ENCODE measurements at regions not wholly inside any gene's neighbourhood (a gene's known extent, or its start where the extent isn't known, plus 50 kb on each side); places are given as distances from the start of the nearest gene placed in this dataset.

DNA sequence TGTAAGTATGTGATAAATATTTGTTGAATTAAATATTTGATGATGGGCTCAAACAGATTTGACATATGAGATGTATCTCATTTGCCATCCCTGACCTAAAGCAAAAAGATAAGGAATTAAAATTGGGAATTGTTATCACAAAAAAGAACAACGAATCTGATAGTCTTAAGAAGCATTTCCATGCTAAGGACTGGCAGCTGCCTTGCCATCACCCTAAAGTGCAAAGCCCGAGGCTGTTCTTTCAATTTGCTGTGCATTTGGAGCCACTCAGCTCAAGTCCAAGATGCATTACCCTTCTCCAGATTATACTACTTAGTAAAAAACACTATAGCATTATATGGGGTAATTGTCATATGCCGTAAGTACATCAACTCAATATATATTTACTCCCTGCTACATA lies 618.3 kb upstream of the CLINT1 start:
- intact Hi-C loops (cut with DNase I; ENCODE audit: low total_unique reads), result no loop called here
- Histone ChIP-seq H3K27ac (no peak overlapping the region), H3K27me3 (no peaks in the 10 kb centered on the region), H3K4me1 (peaks cover 7% of the 10 kb centered on the region), H3K4me3 (no peak overlapping the region), H3K9me3 (no peaks in the 10 kb centered on the region), H3K36me3 (ENCODE audit: low read depth, missing control alignments) (no peaks in the 10 kb centered on the region)
- no peak for DNase-seq
- 85 to 93% methylated on average over 3 of the region's 3 CpGs for WGBS, 2 donors
- no peak for TF ChIP-seq POLR2A (IDR thresholded peaks at IDR 0.05)
- TF ChIP-seq, protein P1, sequence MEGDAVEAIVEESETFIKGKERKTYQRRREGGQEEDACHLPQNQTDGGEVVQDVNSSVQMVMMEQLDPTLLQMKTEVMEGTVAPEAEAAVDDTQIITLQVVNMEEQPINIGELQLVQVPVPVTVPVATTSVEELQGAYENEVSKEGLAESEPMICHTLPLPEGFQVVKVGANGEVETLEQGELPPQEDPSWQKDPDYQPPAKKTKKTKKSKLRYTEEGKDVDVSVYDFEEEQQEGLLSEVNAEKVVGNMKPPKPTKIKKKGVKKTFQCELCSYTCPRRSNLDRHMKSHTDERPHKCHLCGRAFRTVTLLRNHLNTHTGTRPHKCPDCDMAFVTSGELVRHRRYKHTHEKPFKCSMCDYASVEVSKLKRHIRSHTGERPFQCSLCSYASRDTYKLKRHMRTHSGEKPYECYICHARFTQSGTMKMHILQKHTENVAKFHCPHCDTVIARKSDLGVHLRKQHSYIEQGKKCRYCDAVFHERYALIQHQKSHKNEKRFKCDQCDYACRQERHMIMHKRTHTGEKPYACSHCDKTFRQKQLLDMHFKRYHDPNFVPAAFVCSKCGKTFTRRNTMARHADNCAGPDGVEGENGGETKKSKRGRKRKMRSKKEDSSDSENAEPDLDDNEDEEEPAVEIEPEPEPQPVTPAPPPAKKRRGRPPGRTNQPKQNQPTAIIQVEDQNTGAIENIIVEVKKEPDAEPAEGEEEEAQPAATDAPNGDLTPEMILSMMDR (IDR thresholded peaks at IDR 0.05), result no peak

DNA sequence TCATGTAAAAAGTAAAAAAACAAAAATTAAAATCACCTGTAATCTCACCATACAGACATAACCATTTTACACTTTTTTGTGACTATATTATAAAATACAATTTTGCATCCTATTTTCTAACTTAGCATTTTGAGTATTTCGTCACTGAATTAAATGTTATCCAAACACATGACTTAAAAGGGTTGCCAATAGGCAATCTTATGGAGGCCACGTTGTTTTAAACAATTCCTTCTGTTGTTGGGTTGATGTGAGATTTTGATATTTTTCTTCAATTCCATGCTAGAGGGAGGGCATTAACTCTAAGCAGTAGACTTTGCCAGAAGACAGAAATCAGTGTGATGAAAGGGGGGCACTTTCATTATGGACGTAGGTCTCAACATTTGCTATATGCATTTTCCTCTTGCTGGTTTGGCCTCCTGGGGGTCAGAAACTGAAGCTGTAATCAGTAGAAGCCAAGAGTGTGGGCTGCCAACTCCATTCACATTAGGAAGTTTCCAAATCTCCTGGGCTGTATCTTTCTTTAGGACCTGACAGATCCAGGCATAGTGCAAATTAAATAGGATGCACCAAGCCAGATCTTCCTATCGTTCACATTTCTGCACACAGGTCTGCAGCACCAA lies 614.2 kb upstream of the CLINT1 start:
- TF ChIP-seq, protein P1 (IDR thresholded peaks at IDR 0.05), result no peak
- no peak for TF ChIP-seq POLR2A (IDR thresholded peaks at IDR 0.05)
- no peak overlapping the region for H3K27ac ChIP-seq
- H3K4me3 ChIP-seq, result no peak overlapping the region
- no peaks in the 10 kb centered on the region for H3K4me1 ChIP-seq
- no peaks in the 10 kb centered on the region for H3K36me3 ChIP-seq (ENCODE audit: low read depth, missing control alignments)
- no peaks in the 10 kb centered on the region for H3K27me3 ChIP-seq
- intact Hi-C loops (cut with DNase I; ENCODE audit: low total_unique reads), result no loop called here
- 66 to 70% methylated on average over 4 of the region's 4 CpGs for WGBS, 2 donors
- DNase-seq, result no peak
- H3K9me3 ChIP-seq, result no peaks in the 10 kb centered on the region

- Histone ChIP-seq H3K4me3 (no peak overlapping the region), H3K9me3 (no peaks in the 10 kb centered on the region), H3K27ac (no peak overlapping the region), H3K27me3 (no peaks in the 10 kb centered on the region), H3K36me3 (ENCODE audit: low read depth, missing control alignments) (no peaks in the 10 kb centered on the region), H3K4me1 (no peaks in the 10 kb centered on the region)
- intact Hi-C loops (cut with DNase I; ENCODE audit: low total_unique reads), result no loop called here
- DNase-seq, result no peak
- 45 to 62% methylated on average over 2 of the region's 2 CpGs for WGBS, 2 donors
- TF ChIP-seq, protein P1 (IDR thresholded peaks at IDR 0.05), result no peak
- TF ChIP-seq POLR2A (IDR thresholded peaks at IDR 0.05), result no peak
These were observed 612.6 kb upstream of the CLINT1 start for GRCh38 chr5:158471535-158471924.

- Histone ChIP-seq H3K4me1 (no peaks in the 10 kb centered on the region), H3K36me3 (ENCODE audit: low read depth, missing control alignments) (no peaks in the 10 kb centered on the region), H3K27me3 (no peaks in the 10 kb centered on the region), H3K4me3 (no peak overlapping the region), H3K27ac (no peak overlapping the region), H3K9me3 (no peaks in the 10 kb centered on the region)
- TF ChIP-seq POLR2A (IDR thresholded peaks at IDR 0.05), result no peak
- TF ChIP-seq, protein P1 (IDR thresholded peaks at IDR 0.05), result no peak
- intact Hi-C loops (cut with DNase I; ENCODE audit: low total_unique reads), result no loop called here
- DNase-seq, result no peak
- 87 to 89% methylated on average over 5 of the region's 5 CpGs for WGBS, 2 donors
These were observed 612.0 kb upstream of the CLINT1 start for GRCh38 chr5:158470764-158471534.
